ENCODE measurements at regions not wholly inside any gene's neighbourhood (a gene's known extent, or its start where the extent isn't known, plus 50 kb on each side); places are given as distances from the start of the nearest gene placed in this dataset.

DNA sequence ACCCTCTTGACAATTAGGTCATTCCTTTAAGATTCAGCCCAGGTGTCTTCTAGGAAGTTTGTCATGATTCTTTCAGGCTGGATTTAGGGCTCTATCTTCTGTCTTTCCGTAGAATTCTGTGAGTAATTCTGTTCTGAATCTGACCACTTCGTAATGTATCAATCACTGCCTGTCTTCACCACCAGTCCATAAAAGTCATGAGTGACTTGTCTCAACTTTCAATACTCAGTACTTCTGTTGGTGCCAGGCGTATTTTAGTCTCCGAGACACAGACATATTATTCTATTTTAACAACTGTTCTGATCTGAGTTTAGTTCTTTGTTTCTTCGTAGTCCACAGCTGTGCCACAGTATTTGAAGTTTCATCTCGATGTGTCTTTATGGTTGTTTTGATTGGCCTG is 310.7 kb downstream of the PPARGC1A start:
- H3K4me1 ChIP-seq (ENCODE audit: control insufficient read depth in 2 of 2, insufficient read depth in 2 of 2, low read length in 2 of 2) = no peaks in the 10 kb centered on the region
- ATAC-seq (ENCODE audit: low read depth) (no peak), DNase-seq (no peak)
- no peak overlapping the region for H3K4me3 Mint-ChIP-seq
- H3K9ac ChIP-seq (ENCODE audit: low read length) = no peak overlapping the region
- peaks cover 6% of the 10 kb centered on the region for H3K9me3 Mint-ChIP-seq (ENCODE audit: insufficient read depth)
- no peaks in the 10 kb centered on the region for H3K27me3 ChIP-seq (replicated peaks in 1 of 4; ENCODE audit: control extremely low read depth in 1 of 4, control insufficient read depth in 3 of 4, insufficient read depth in 4 of 4, low read length in 3 of 4)
- no peak overlapping the region for H3K4me2 ChIP-seq (replicated peaks; ENCODE audit: low read depth, low read length, poor library complexity, severe bottlenecking)
- H2AFZ ChIP-seq (ENCODE audit: insufficient read depth, low read depth, low read length, poor library complexity, severe bottlenecking) = no peak overlapping the region
- H3K79me2 ChIP-seq (ENCODE audit: control insufficient read depth, insufficient read depth, low read length) = no peaks in the 10 kb centered on the region
- H3K9me3 ChIP-seq (ENCODE audit: control extremely low read depth in 1 of 3, control insufficient read depth in 2 of 3, insufficient read depth in 1 of 3, low read length in 2 of 3) = peaks cover 0 to 4% (median 0%) of the 10 kb centered on the region in 3 donors
- ChIA-PET CTCF (no interaction called here), POLR2A (no interaction called here)
- H3K27me3 Mint-ChIP-seq = no peaks in the 10 kb centered on the region
- no peak overlapping the region for H3K27ac Mint-ChIP-seq
- no peak for TF ChIP-seq EZH2 (IDR thresholded peaks at IDR 0.05; ENCODE audit: borderline replicate concordance, insufficient read depth, low read depth, low read length, poor library complexity, severe bottlenecking)
- no peak for TF ChIP-seq CTCF (IDR thresholded peaks at IDR 0.05)
- intact Hi-C loops (cut with micrococcal nuclease) = no loop called here
- H3K4me3 ChIP-seq (ENCODE audit: control extremely low read depth in 1 of 5, extremely low read depth in 1 of 5, insufficient read depth in 1 of 5, low read depth in 2 of 5, low read length in 4 of 5) = no peak overlapping the region
- no peak overlapping the region for H3K27ac ChIP-seq (ENCODE audit: low read length in 2 of 2)
- no peaks in the 10 kb centered on the region for H3K36me3 ChIP-seq (replicated peaks in 1 of 2; ENCODE audit: control extremely low read depth in 1 of 2, control insufficient read depth in 1 of 2, extremely low read depth in 1 of 2, insufficient read depth in 2 of 2, low read length in 1 of 2)
- H3K4me1 Mint-ChIP-seq = no peaks in the 10 kb centered on the region
- 100% methylated on average over 2 of the region's 6 CpGs for WGBS (ENCODE audit: insufficient coverage)
- no peaks in the 10 kb centered on the region for H4K20me1 ChIP-seq (ENCODE audit: control insufficient read depth, insufficient read depth, low read length, poor library complexity, severe bottlenecking)

- ChIA-PET CTCF (no interaction called here), POLR2A (no interaction called here)
- H3K27ac Mint-ChIP-seq = no peak overlapping the region
- intact Hi-C loops (cut with micrococcal nuclease) = no loop called here
- Histone ChIP-seq H3K36me3 (replicated peaks in 1 of 2; ENCODE audit: control extremely low read depth in 1 of 2, control insufficient read depth in 1 of 2, extremely low read depth in 1 of 2, insufficient read depth in 2 of 2, low read length in 1 of 2) (no peaks in the 10 kb centered on the region), H3K4me1 (ENCODE audit: control insufficient read depth in 2 of 2, insufficient read depth in 2 of 2, low read length in 2 of 2) (no peaks in the 10 kb centered on the region), H2AFZ (ENCODE audit: insufficient read depth, low read depth, low read length, poor library complexity, severe bottlenecking) (no peak overlapping the region), H4K20me1 (ENCODE audit: control insufficient read depth, insufficient read depth, low read length, poor library complexity, severe bottlenecking) (no peaks in the 10 kb centered on the region), H3K27ac (ENCODE audit: low read length in 2 of 2) (no peak overlapping the region), H3K9ac (ENCODE audit: low read length) (no peak overlapping the region), H3K79me2 (ENCODE audit: control insufficient read depth, insufficient read depth, low read length) (no peaks in the 10 kb centered on the region), H3K4me3 (ENCODE audit: control extremely low read depth in 1 of 5, extremely low read depth in 1 of 5, insufficient read depth in 1 of 5, low read depth in 2 of 5, low read length in 4 of 5) (no peak overlapping the region), H3K27me3 (replicated peaks in 1 of 4; ENCODE audit: control extremely low read depth in 1 of 4, control insufficient read depth in 3 of 4, insufficient read depth in 4 of 4, low read length in 3 of 4) (no peaks in the 10 kb centered on the region), H3K4me2 (replicated peaks; ENCODE audit: low read depth, low read length, poor library complexity, severe bottlenecking) (no peak overlapping the region), H3K9me3 (ENCODE audit: control extremely low read depth in 1 of 3, control insufficient read depth in 2 of 3, insufficient read depth in 1 of 3, low read length in 2 of 3) (peaks cover 0 to 6% (median 0%) of the 10 kb centered on the region in 3 donors)
- WGBS (ENCODE audit: insufficient coverage) = no CpG with 5 or more reads among the region's 5 CpGs
- TF ChIP-seq EZH2 (IDR thresholded peaks at IDR 0.05; ENCODE audit: borderline replicate concordance, insufficient read depth, low read depth, low read length, poor library complexity, severe bottlenecking) (no peak), CTCF (IDR thresholded peaks at IDR 0.05) (no peak)
- no peaks in the 10 kb centered on the region for H3K4me1 Mint-ChIP-seq
- DNase-seq = no peak
- peaks cover 6% of the 10 kb centered on the region for H3K9me3 Mint-ChIP-seq (ENCODE audit: insufficient read depth)
- no peak overlapping the region for H3K4me3 Mint-ChIP-seq
- no peaks in the 10 kb centered on the region for H3K27me3 Mint-ChIP-seq
- no peak for ATAC-seq (ENCODE audit: low read depth)
These were observed 312.4 kb downstream of the PPARGC1A start for GRCh38 chr4:23577398-23577797.
